Astrocyte of the spinal cord (primary cell): ENCODE measurements at regions not wholly inside any gene's neighbourhood (a gene's known extent, or its start where the extent isn't known, plus 50 kb on each side); places are given as distances from the start of the nearest gene placed in this dataset.

Experiments used
- DNase-seq: peaks from one replicate; pipeline ENCODE4 v3.0.0; 2011; ENCODE audit warnings: low read depth, low spot score
- H3K4me3 ChIP-seq: 2 replicates; pipeline ENCODE4 v1.5.1; 2011; ENCODE audit warnings: low read depth, mild to moderate bottlenecking, low read length, moderate library complexity
- in situ Hi-C: cut with HindIII; loops from 2 replicates; pipeline ENCODE4 v1.10.0; 2017; ENCODE audit warnings: low sequenced_read_pairs
- TF ChIP-seq, protein P1 (sequence below): IDR thresholded peaks from 2 replicates; pipeline ENCODE4 v1.5.1; 2012; ENCODE audit warnings: low read depth, mild to moderate bottlenecking, low read length, inconsistent platforms

DNA sequence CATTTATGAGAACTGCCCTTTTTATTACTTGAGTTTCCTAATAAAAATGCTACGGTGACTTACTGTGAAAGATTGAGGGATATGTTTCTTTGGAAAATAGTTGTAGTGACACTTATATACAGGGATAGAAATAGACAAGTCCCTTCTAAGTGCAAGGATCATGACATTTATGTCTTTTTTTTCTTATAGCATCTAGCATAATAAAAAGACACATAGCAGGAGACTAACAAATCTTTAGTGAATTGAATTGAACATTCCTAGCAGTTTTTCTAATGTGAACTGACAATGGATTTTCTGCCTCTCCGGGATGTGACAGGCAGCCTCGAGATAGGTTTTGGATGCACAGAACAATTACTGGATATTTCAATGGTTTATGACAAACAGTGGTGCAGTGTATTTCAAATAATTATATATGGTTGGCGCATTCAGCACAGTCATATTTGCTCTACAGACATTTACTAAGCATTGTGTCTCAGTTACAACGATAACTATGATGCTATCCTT lies 562.8 kb downstream of the ADCYAP1 start:
- TF ChIP-seq, protein P1, sequence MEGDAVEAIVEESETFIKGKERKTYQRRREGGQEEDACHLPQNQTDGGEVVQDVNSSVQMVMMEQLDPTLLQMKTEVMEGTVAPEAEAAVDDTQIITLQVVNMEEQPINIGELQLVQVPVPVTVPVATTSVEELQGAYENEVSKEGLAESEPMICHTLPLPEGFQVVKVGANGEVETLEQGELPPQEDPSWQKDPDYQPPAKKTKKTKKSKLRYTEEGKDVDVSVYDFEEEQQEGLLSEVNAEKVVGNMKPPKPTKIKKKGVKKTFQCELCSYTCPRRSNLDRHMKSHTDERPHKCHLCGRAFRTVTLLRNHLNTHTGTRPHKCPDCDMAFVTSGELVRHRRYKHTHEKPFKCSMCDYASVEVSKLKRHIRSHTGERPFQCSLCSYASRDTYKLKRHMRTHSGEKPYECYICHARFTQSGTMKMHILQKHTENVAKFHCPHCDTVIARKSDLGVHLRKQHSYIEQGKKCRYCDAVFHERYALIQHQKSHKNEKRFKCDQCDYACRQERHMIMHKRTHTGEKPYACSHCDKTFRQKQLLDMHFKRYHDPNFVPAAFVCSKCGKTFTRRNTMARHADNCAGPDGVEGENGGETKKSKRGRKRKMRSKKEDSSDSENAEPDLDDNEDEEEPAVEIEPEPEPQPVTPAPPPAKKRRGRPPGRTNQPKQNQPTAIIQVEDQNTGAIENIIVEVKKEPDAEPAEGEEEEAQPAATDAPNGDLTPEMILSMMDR = no peak
- in situ Hi-C loops = no loop called here
- no peak overlapping the region for H3K4me3 ChIP-seq
- DNase-seq = no peak

DNA sequence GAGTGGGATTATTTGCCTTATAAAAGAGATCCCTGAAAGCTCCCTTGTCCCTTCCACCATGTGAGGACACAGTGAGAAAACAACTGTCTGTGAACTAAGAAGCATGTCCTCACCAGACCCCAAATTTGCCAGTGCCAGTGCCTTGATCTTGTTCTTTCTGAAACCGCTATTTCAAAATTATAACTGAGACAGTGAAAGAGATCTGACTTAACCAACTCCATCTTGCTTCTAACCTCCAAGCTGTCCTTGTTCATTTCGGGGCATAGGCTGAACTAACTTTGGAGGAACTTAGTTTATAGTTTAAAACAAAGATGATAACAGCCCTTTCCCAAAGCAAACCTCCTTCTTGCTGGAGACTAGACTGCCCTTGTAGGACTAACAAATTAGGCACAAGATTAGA lies 563.9 kb downstream of the ADCYAP1 start:
- no peak for DNase-seq
- no peak overlapping the region for H3K4me3 ChIP-seq
- in situ Hi-C loops = no loop called here
- TF ChIP-seq, protein P1 = no peak

DNA sequence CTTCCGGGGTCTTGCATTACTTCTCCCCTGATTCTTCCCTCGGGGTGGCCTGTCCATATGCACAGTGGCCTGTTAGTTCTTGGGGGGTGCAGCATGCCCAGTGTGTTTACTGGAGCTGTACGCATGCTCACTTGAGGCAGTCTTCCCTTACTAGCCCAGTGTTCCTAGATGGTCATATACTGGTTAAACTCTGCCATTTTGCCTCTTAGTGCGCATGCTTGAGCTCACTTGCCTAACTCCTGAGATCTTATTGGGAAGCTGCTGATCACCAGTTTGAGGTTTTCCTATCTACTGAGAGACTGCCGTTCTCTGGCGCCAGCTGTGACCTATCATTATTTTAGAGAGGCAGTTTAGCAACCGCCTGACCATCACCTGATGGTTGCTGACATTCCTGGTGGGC lies 571.2 kb downstream of the ADCYAP1 start:
- TF ChIP-seq, protein P1 = no peak
- DNase-seq = no peak
- in situ Hi-C loops = no loop called here
- H3K4me3 ChIP-seq = no peak overlapping the region

DNA sequence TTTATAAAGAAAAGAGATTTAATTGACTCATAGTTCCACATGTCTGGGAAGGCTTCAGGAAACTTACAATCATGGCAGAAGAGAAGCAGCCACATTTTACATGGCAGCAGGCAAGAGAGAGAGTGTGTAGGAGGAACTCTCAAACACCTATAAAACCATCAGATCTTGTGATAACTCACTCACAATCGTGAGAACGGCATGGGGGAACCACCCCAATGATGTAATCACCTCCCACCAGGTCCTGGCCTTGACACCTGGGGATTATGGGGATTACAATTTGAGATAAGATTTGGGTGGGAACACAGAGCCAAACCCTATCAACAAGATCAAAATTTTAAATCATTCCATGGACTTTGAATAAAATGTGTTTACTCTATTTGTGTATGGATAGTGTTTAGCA lies 575.6 kb downstream of the ADCYAP1 start:
- in situ Hi-C loops = no loop called here
- no peak overlapping the region for H3K4me3 ChIP-seq
- no peak for DNase-seq
- TF ChIP-seq, protein P1 = no peak

DNA sequence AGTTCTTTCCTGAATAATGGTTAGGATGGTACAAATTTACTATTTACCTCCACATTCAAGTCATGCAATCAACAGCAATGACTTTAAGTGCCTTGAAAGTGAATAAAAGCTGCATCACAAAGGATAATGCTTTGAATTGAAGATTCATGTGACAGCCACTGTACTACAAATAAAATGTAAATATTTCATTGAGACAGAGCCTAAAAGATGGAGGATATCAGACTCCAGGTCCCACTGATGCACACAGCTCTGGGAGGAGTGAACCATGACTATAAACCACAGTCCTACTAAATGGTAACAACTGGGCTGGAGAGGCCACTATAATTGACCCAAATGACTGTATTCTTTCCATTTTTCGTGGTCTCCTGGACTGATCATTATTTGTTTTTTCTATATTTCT lies 576.9 kb downstream of the ADCYAP1 start:
- TF ChIP-seq, protein P1 = no peak
- H3K4me3 ChIP-seq = no peak overlapping the region
- in situ Hi-C loops = no loop called here
- no peak for DNase-seq

DNA sequence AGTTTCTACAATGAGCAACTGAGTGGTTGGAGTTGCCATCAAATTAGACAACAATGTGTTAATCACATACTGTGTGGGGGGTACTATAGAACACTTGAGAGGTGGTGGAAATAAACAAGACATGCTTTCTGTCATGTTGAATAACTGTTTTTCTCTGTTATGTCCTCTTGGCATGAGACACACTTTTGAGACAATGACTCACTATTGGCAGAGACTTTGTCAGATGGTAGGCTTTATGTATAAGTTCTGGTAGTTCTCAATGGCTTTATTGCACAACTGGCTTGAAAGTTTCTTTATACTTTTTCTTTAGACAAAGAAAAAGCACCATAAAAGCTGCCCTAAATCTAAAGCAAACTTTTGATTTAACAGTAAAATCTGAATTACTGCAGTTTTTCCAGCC lies 578.7 kb downstream of the ADCYAP1 start:
- DNase-seq = no peak
- TF ChIP-seq, protein P1 = no peak
- in situ Hi-C loops = no loop called here
- H3K4me3 ChIP-seq = no peak overlapping the region

DNA sequence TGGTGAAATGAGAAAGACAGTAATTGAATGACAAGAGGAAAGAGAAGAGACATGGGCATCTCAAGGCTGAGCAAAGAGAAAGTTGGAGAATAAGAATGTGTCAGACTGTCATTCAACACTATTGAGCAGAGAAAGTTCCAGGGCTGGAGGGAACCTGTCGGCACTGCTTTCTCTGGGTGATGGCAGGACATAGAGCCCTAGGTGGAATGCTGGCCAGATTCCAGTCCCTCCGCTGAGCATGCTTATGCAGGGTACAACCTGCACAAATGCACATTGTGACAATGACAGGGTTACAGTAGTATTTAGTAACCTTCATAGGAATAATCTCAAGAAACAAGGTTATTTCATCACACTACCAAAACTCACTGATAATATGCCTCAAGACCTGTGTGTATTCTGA lies 582.8 kb downstream of the ADCYAP1 start:
- TF ChIP-seq, protein P1 = no peak
- in situ Hi-C loops = no loop called here
- H3K4me3 ChIP-seq = no peak overlapping the region
- DNase-seq = no peak
